LoVo (cell line): ENCODE measurements at regions not wholly inside any gene's neighbourhood (a gene's known extent, or its start where the extent isn't known, plus 50 kb on each side); places are given as distances from the start of the nearest gene placed in this dataset.
"Not testable (repeated sequence)": the region's sequence is repeated elsewhere in the genome, so short reads cannot be mapped to it uniquely, and the experiment has no call there.

Experiments used
- DNase-seq: peaks from one replicate; pipeline ENCODE4 v3.0.0-alpha.2; 2016; ENCODE audit warnings: low spot score

GRCh38 chr14:105621479-105622328, 95.3 kb downstream of the TMEM121 start:
- DNase-seq, result not testable (repeated sequence)

- no peak for DNase-seq
Measured at GRCh38 chr14:105622329-105622955, 96.1 kb downstream of the TMEM121 start.

GRCh38 chr14:105623178-105623577, 96.8 kb downstream of the TMEM121 start:
- not testable (repeated sequence) for DNase-seq

- not testable (repeated sequence) for DNase-seq
Measured at GRCh38 chr14:105624346-105624745, 98.0 kb downstream of the TMEM121 start.

GRCh38 chr14:105624749-105625434, 98.5 kb downstream of the TMEM121 start:
- DNase-seq, result not testable (repeated sequence)

GRCh38 chr14:105625448-105625847, 99.1 kb downstream of the TMEM121 start:
- DNase-seq, result not testable (repeated sequence)

- DNase-seq, result not testable (repeated sequence)
Measured at GRCh38 chr14:105626111-105626510, 99.7 kb downstream of the TMEM121 start.

GRCh38 chr14:105626651-105627050, 100.3 kb downstream of the TMEM121 start:
- DNase-seq, result not testable (repeated sequence)

GRCh38 chr14:105627287-105627686, 100.9 kb downstream of the TMEM121 start:
- not testable (repeated sequence) for DNase-seq

GRCh38 chr14:105627701-105628100, 101.3 kb downstream of the TMEM121 start:
- DNase-seq, result no peak

GRCh38 chr14:105628126-105628525, 101.7 kb downstream of the TMEM121 start:
- not testable (repeated sequence) for DNase-seq

GRCh38 chr14:105628531-105629067, 102.2 kb downstream of the TMEM121 start:
- not testable (repeated sequence) for DNase-seq

GRCh38 chr14:105629091-105629885, 102.9 kb downstream of the TMEM121 start:
- not testable (repeated sequence) for DNase-seq

- DNase-seq, result no peak
Measured at GRCh38 chr14:105629886-105630215, 103.5 kb downstream of the TMEM121 start.

- DNase-seq, result not testable (repeated sequence)
Measured at GRCh38 chr14:105630293-105630934, 104.0 kb downstream of the TMEM121 start.

GRCh38 chr14:105630935-105631779, 104.8 kb downstream of the TMEM121 start:
- DNase-seq, result not testable (repeated sequence)

- DNase-seq, result no peak
Measured at GRCh38 chr14:105632010-105632409, 105.6 kb downstream of the TMEM121 start.

- not testable (repeated sequence) for DNase-seq
Measured at GRCh38 chr14:105633596-105633995, 107.2 kb downstream of the TMEM121 start.

- DNase-seq, result no peak
Measured at GRCh38 chr14:105635560-105635959, 109.2 kb downstream of the TMEM121 start.

GRCh38 chr14:105636021-105636420, 109.6 kb downstream of the TMEM121 start:
- DNase-seq, result not testable (repeated sequence)
